ENCODE measurements at regions not wholly inside any gene's neighbourhood (a gene's known extent, or its start where the extent isn't known, plus 50 kb on each side); places are given as distances from the start of the nearest gene placed in this dataset.

GRCh38 chr2:226030788-226031646 is 631.5 kb downstream of the NYAP2 start:
- peak; percentile 35 for DNase-seq (ENCODE audit: extremely low read depth, low read depth)

- DNase-seq (ENCODE audit: extremely low read depth, low read depth): no peak
These were observed 630.9 kb downstream of the NYAP2 start for GRCh38 chr2:226030369-226030768.

GRCh38 chr2:226023946-226024345 is 624.4 kb downstream of the NYAP2 start:
- no peak for DNase-seq (ENCODE audit: extremely low read depth, low read depth)

- DNase-seq (ENCODE audit: extremely low read depth, low read depth): no peak
These were observed 623.9 kb downstream of the NYAP2 start for GRCh38 chr2:226023383-226023782.

- no peak for DNase-seq (ENCODE audit: extremely low read depth, low read depth)
These were observed 621.4 kb downstream of the NYAP2 start for GRCh38 chr2:226020956-226021355.

GRCh38 chr2:226020176-226020575 is 620.7 kb downstream of the NYAP2 start:
- DNase-seq (ENCODE audit: extremely low read depth, low read depth): peak; percentile 24

GRCh38 chr2:226018641-226019040 is 619.1 kb downstream of the NYAP2 start:
- no peak for DNase-seq (ENCODE audit: extremely low read depth, low read depth)

GRCh38 chr2:226017537-226017936 is 618.0 kb downstream of the NYAP2 start:
- no peak for DNase-seq (ENCODE audit: extremely low read depth, low read depth)

- DNase-seq (ENCODE audit: extremely low read depth, low read depth): no peak
These were observed 617.6 kb downstream of the NYAP2 start for GRCh38 chr2:226017107-226017506.

- no peak for DNase-seq (ENCODE audit: extremely low read depth, low read depth)
These were observed 612.4 kb downstream of the NYAP2 start for GRCh38 chr2:226011716-226012450.

GRCh38 chr2:226002438-226002837 is 602.9 kb downstream of the NYAP2 start:
- peak; percentile 39 for DNase-seq (ENCODE audit: extremely low read depth, low read depth)

GRCh38 chr2:226001716-226002115 is 602.2 kb downstream of the NYAP2 start:
- no peak for DNase-seq (ENCODE audit: extremely low read depth, low read depth)

GRCh38 chr2:225999692-226000091 is 600.2 kb downstream of the NYAP2 start:
- no peak for DNase-seq (ENCODE audit: extremely low read depth, low read depth)

- no peak for DNase-seq (ENCODE audit: extremely low read depth, low read depth)
These were observed 599.1 kb downstream of the NYAP2 start for GRCh38 chr2:225998653-225999052.

- no peak for DNase-seq (ENCODE audit: extremely low read depth, low read depth)
These were observed 598.6 kb downstream of the NYAP2 start for GRCh38 chr2:225998116-225998515.

GRCh38 chr2:225996462-225996828 is 596.9 kb downstream of the NYAP2 start:
- no peak for DNase-seq (ENCODE audit: extremely low read depth, low read depth)

GRCh38 chr2:225995796-225996461 is 596.4 kb downstream of the NYAP2 start:
- DNase-seq (ENCODE audit: extremely low read depth, low read depth): no peak

GRCh38 chr2:225994748-225995405 is 595.4 kb downstream of the NYAP2 start:
- no peak for DNase-seq (ENCODE audit: extremely low read depth, low read depth)

- no peak for DNase-seq (ENCODE audit: extremely low read depth, low read depth)
These were observed 593.9 kb downstream of the NYAP2 start for GRCh38 chr2:225993430-225993829.

GRCh38 chr2:225989809-225990208 is 590.3 kb downstream of the NYAP2 start:
- no peak for DNase-seq (ENCODE audit: extremely low read depth, low read depth)

GRCh38 chr2:225980372-225980771 is 580.9 kb downstream of the NYAP2 start:
- DNase-seq (ENCODE audit: extremely low read depth, low read depth): no peak
